ENCODE measurements at regions not wholly inside any gene's neighbourhood (a gene's known extent, or its start where the extent isn't known, plus 50 kb on each side); places are given as distances from the start of the nearest gene placed in this dataset.
A peak's percentile ranks its signal among the peaks of the same experiment; 100 is the strongest.

DNA sequence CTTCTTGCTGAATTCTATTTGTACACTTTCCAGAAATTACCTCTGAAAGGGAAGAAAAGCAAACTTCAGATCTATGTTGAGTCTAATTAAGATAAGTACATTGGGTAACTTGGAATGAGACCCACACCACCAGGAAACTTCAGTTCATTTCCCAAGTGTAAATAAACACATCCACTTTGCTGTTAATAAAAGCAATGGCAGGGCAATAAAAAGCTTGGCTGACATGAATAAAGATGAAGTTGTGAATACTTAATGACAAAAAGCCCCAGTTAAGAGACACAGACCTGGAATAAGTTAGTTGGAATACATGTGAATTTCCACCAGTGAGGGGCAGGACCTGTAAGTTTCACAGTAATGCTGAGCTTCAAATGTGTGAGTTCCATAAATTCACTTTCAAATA is 83.3 kb downstream of the MEX3B start:
- Histone ChIP-seq H3K36me3 (ENCODE audit: control insufficient read depth in 4 of 4, insufficient read depth in 4 of 4, low read length in 3 of 4) (no peaks in the 10 kb centered on the region), H3K4me3 (ENCODE audit: control insufficient read depth in 1 of 7, extremely low read depth in 1 of 7, insufficient read depth in 4 of 7, low read depth in 2 of 7, low read length in 6 of 7) (no peak overlapping the region), H3K4me1 (ENCODE audit: control extremely low read depth in 1 of 4, control insufficient read depth in 4 of 4, insufficient read depth in 4 of 4, low read length in 3 of 4) (no peaks in the 10 kb centered on the region), H3K27ac (ENCODE audit: insufficient read depth in 1 of 2, low read depth in 1 of 2, low read length in 2 of 2, poor library complexity in 1 of 2, severe bottlenecking in 2 of 2) (no peak overlapping the region), H3K27me3 (replicated peaks in 2 of 5; ENCODE audit: control insufficient read depth in 4 of 5, insufficient read depth in 5 of 5, low read length in 4 of 5) (no peaks in the 10 kb centered on the region), H3K9me3 (ENCODE audit: control extremely low read depth in 1 of 5, control insufficient read depth in 4 of 5, insufficient read depth in 2 of 5, low read depth in 1 of 5, low read length in 4 of 5) (peaks cover 0 to 3% (median 0%) of the 10 kb centered on the region in 5 experiments)
- DNase-seq, result no peak
- CTCF ChIA-PET, result no interaction called here
- POLR2A ChIA-PET, result no interaction called here

DNA sequence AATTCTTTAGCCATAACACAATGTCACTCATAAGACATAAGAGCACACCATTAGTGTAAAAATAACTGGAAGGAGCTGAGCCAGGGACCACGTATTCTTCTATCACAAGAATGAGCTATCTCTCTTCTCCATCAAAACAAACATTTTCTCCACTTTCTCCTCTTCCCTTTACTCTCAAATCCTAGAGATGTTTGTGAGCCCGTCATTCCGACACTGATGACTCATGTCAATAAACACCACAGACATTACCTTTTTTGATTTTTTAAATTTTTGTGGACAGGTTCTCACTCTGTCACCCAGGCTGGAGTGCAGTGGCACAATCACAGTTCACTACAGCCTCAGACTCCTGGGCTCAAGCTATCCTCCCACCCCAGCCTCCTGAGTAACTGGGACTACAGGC is 86.6 kb downstream of the MEX3B start:
- H3K36me3 ChIP-seq (ENCODE audit: control insufficient read depth in 4 of 4, insufficient read depth in 4 of 4, low read length in 3 of 4), result no peaks in the 10 kb centered on the region
- no peaks in the 10 kb centered on the region for H3K27me3 ChIP-seq (replicated peaks in 2 of 5; ENCODE audit: control insufficient read depth in 4 of 5, insufficient read depth in 5 of 5, low read length in 4 of 5)
- H3K9me3 ChIP-seq (ENCODE audit: control extremely low read depth in 1 of 5, control insufficient read depth in 4 of 5, insufficient read depth in 2 of 5, low read depth in 1 of 5, low read length in 4 of 5), result no peaks in the 10 kb centered on the region
- WGBS (ENCODE audit: insufficient coverage), result 96% methylated on average over 3 of the region's 3 CpGs
- H3K4me3 ChIP-seq (ENCODE audit: control insufficient read depth in 1 of 7, extremely low read depth in 1 of 7, insufficient read depth in 4 of 7, low read depth in 2 of 7, low read length in 6 of 7), result no peak overlapping the region
- H3K27ac ChIP-seq (ENCODE audit: insufficient read depth in 1 of 2, low read depth in 1 of 2, low read length in 2 of 2, poor library complexity in 1 of 2, severe bottlenecking in 2 of 2), result no peak overlapping the region
- CTCF ChIA-PET, result no interaction called here
- H3K4me1 ChIP-seq (ENCODE audit: control extremely low read depth in 1 of 4, control insufficient read depth in 4 of 4, insufficient read depth in 4 of 4, low read length in 3 of 4), result no peaks in the 10 kb centered on the region
- POLR2A ChIA-PET, result interaction anchor here (0.7 kb wide), 1 partner anchor 90 kb away, joined by 3 read pairs; no protein-coding TSS in a partner anchor
- no peak for DNase-seq

DNA sequence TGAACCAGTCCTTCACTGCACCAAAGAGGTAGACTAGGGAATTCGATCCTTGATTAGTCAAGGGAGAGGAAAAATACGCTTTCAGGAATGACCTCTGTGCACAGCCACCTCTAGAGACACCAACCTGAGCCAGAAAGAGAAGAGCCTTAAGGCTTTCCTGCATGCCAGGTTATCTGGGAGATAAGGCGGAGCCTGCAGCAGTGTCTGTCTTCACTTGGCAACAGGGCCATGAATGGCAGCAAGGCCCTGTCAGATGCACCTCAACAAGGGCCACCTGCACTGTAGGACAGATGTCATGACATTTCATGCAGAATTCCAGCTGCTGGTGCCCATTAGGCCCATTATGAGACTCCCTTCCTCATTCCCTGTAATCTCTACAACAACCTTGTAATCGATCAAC is 88.1 kb downstream of the MEX3B start:
- H3K4me3 ChIP-seq (ENCODE audit: control insufficient read depth in 1 of 7, extremely low read depth in 1 of 7, insufficient read depth in 4 of 7, low read depth in 2 of 7, low read length in 6 of 7), result no peak overlapping the region
- H3K27ac ChIP-seq (ENCODE audit: insufficient read depth in 1 of 2, low read depth in 1 of 2, low read length in 2 of 2, poor library complexity in 1 of 2, severe bottlenecking in 2 of 2), result no peak overlapping the region
- no peaks in the 10 kb centered on the region for H3K4me1 ChIP-seq (ENCODE audit: control extremely low read depth in 1 of 4, control insufficient read depth in 4 of 4, insufficient read depth in 4 of 4, low read length in 3 of 4)
- ChIA-PET POLR2A (no interaction called here), CTCF (no interaction called here)
- no peak for DNase-seq
- WGBS (ENCODE audit: insufficient coverage), result 90% methylated on average over 4 of the region's 4 CpGs
- H3K27me3 ChIP-seq (replicated peaks in 2 of 5; ENCODE audit: control insufficient read depth in 4 of 5, insufficient read depth in 5 of 5, low read length in 4 of 5), result no peaks in the 10 kb centered on the region
- no peaks in the 10 kb centered on the region for H3K9me3 ChIP-seq (ENCODE audit: control extremely low read depth in 1 of 5, control insufficient read depth in 4 of 5, insufficient read depth in 2 of 5, low read depth in 1 of 5, low read length in 4 of 5)
- no peaks in the 10 kb centered on the region for H3K36me3 ChIP-seq (ENCODE audit: control insufficient read depth in 4 of 4, insufficient read depth in 4 of 4, low read length in 3 of 4)

DNA sequence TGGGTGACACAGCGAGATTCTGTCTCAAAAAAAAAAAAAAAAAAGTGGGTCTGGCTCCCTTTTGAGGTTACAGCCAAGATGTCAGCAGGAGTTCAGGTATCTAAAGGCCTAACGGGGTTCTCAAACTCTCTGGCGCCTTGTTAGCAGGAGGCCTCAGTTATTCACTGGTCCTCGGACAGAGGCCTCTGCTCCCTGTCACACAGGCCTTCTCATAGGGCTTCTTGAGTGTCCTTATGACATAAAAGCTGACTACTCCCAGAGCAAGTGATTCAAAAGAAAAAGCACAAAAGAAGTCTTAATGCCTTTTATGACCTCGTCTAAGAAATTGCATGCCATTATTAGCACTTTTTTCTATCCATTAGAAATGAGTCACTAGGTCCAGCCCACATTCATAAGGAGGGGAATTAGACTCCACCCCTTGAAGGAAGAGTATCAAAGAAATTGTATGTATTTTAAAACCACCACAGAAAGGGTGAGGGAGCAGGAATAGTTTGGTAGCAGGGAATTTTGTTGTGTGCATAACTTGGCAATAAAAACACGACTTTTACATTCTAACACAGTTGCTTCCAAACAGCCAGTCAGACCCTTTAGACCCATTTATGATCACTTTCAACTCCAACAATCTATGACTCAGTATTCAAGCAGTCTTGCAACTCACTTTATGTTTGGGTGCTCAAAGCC is 90.3 kb downstream of the MEX3B start:
- ChIA-PET POLR2A (no interaction called here), CTCF (no interaction called here)
- Histone ChIP-seq H3K27me3 (replicated peaks in 2 of 5; ENCODE audit: control insufficient read depth in 4 of 5, insufficient read depth in 5 of 5, low read length in 4 of 5) (no peaks in the 10 kb centered on the region), H3K4me1 (ENCODE audit: control extremely low read depth in 1 of 4, control insufficient read depth in 4 of 4, insufficient read depth in 4 of 4, low read length in 3 of 4) (no peaks in the 10 kb centered on the region), H3K4me3 (ENCODE audit: control insufficient read depth in 1 of 7, extremely low read depth in 1 of 7, insufficient read depth in 4 of 7, low read depth in 2 of 7, low read length in 6 of 7) (no peak overlapping the region), H3K9me3 (ENCODE audit: control extremely low read depth in 1 of 5, control insufficient read depth in 4 of 5, insufficient read depth in 2 of 5, low read depth in 1 of 5, low read length in 4 of 5) (no peaks in the 10 kb centered on the region), H3K36me3 (ENCODE audit: control insufficient read depth in 4 of 4, insufficient read depth in 4 of 4, low read length in 3 of 4) (no peaks in the 10 kb centered on the region), H3K27ac (ENCODE audit: insufficient read depth in 1 of 2, low read depth in 1 of 2, low read length in 2 of 2, poor library complexity in 1 of 2, severe bottlenecking in 2 of 2) (no peak overlapping the region)
- WGBS (ENCODE audit: insufficient coverage), result 100% methylated on average over 4 of the region's 6 CpGs
- no peak for DNase-seq

GRCh38 chr15:81954158-81954783 is 91.5 kb downstream of the MEX3B start:
- Histone ChIP-seq H3K36me3 (ENCODE audit: control insufficient read depth in 4 of 4, insufficient read depth in 4 of 4, low read length in 3 of 4) (no peaks in the 10 kb centered on the region), H3K27me3 (replicated peaks in 2 of 5; ENCODE audit: control insufficient read depth in 4 of 5, insufficient read depth in 5 of 5, low read length in 4 of 5) (no peaks in the 10 kb centered on the region), H3K4me1 (ENCODE audit: control extremely low read depth in 1 of 4, control insufficient read depth in 4 of 4, insufficient read depth in 4 of 4, low read length in 3 of 4) (no peaks in the 10 kb centered on the region), H3K27ac (ENCODE audit: insufficient read depth in 1 of 2, low read depth in 1 of 2, low read length in 2 of 2, poor library complexity in 1 of 2, severe bottlenecking in 2 of 2) (no peak overlapping the region), H3K9me3 (ENCODE audit: control extremely low read depth in 1 of 5, control insufficient read depth in 4 of 5, insufficient read depth in 2 of 5, low read depth in 1 of 5, low read length in 4 of 5) (no peaks in the 10 kb centered on the region), H3K4me3 (ENCODE audit: control insufficient read depth in 1 of 7, extremely low read depth in 1 of 7, insufficient read depth in 4 of 7, low read depth in 2 of 7, low read length in 6 of 7) (no peak overlapping the region)
- ChIA-PET CTCF (no interaction called here), POLR2A (no interaction called here)
- WGBS (ENCODE audit: insufficient coverage), result 100% methylated on average over 2 of the region's 9 CpGs
- no peak for DNase-seq

- 62% methylated on average over 7 of the region's 7 CpGs for WGBS (ENCODE audit: insufficient coverage)
- Histone ChIP-seq H3K9me3 (ENCODE audit: control extremely low read depth in 1 of 5, control insufficient read depth in 4 of 5, insufficient read depth in 2 of 5, low read depth in 1 of 5, low read length in 4 of 5) (no peaks in the 10 kb centered on the region), H3K4me3 (ENCODE audit: control insufficient read depth in 1 of 7, extremely low read depth in 1 of 7, insufficient read depth in 4 of 7, low read depth in 2 of 7, low read length in 6 of 7) (no peak overlapping the region), H3K4me1 (ENCODE audit: control extremely low read depth in 1 of 4, control insufficient read depth in 4 of 4, insufficient read depth in 4 of 4, low read length in 3 of 4) (peaks cover 11 to 23% (median 21%) of the 10 kb centered on the region in 4 experiments), H3K27ac (ENCODE audit: insufficient read depth in 1 of 2, low read depth in 1 of 2, low read length in 2 of 2, poor library complexity in 1 of 2, severe bottlenecking in 2 of 2) (no peak overlapping the region), H3K27me3 (replicated peaks in 2 of 5; ENCODE audit: control insufficient read depth in 4 of 5, insufficient read depth in 5 of 5, low read length in 4 of 5) (no peaks in the 10 kb centered on the region), H3K36me3 (ENCODE audit: control insufficient read depth in 4 of 4, insufficient read depth in 4 of 4, low read length in 3 of 4) (no peaks in the 10 kb centered on the region)
- no peak for DNase-seq
- POLR2A ChIA-PET, result no interaction called here
- CTCF ChIA-PET, result no interaction called here
Observed at GRCh38 chr15:81950841-81951414, 94.9 kb downstream of the MEX3B start.

- CTCF ChIA-PET, result interaction anchor here (1.5 kb wide), 1 partner anchor 81 kb away, joined by 3 read pairs; no protein-coding TSS in a partner anchor
- Histone ChIP-seq H3K4me1 (ENCODE audit: control extremely low read depth in 1 of 4, control insufficient read depth in 4 of 4, insufficient read depth in 4 of 4, low read length in 3 of 4) (peaks cover 16 to 41% (median 38%) of the 10 kb centered on the region in 4 experiments), H3K27ac (ENCODE audit: insufficient read depth in 1 of 2, low read depth in 1 of 2, low read length in 2 of 2, poor library complexity in 1 of 2, severe bottlenecking in 2 of 2) (no peak overlapping the region), H3K36me3 (ENCODE audit: control insufficient read depth in 4 of 4, insufficient read depth in 4 of 4, low read length in 3 of 4) (no peaks in the 10 kb centered on the region), H3K27me3 (replicated peaks in 2 of 5; ENCODE audit: control insufficient read depth in 4 of 5, insufficient read depth in 5 of 5, low read length in 4 of 5) (no peaks in the 10 kb centered on the region), H3K9me3 (ENCODE audit: control extremely low read depth in 1 of 5, control insufficient read depth in 4 of 5, insufficient read depth in 2 of 5, low read depth in 1 of 5, low read length in 4 of 5) (no peaks in the 10 kb centered on the region), H3K4me3 (ENCODE audit: control insufficient read depth in 1 of 7, extremely low read depth in 1 of 7, insufficient read depth in 4 of 7, low read depth in 2 of 7, low read length in 6 of 7) (no peak overlapping the region)
- WGBS (ENCODE audit: insufficient coverage), result 100% methylated on average over 2 of the region's 11 CpGs
- DNase-seq, result peak in 1 of 3 donors; percentile 24
- POLR2A ChIA-PET, result interaction anchor here (0.7 kb wide), 1 partner anchor 683 kb away, joined by 9 read pairs; no protein-coding TSS in a partner anchor
Observed at GRCh38 chr15:81948751-81949150, 97.1 kb downstream of the MEX3B start.

Data from common myeloid progenitor, CD34-positive (primary cell).